Endothelial cell of umbilical vein (primary cell): ENCODE measurements at regions not wholly inside any gene's neighbourhood (a gene's known extent, or its start where the extent isn't known, plus 50 kb on each side); places are given as distances from the start of the nearest gene placed in this dataset.

ENCODE experiments used
- BruUV-seq: library from RNA; stranded (reverse); fragments of 400-500 nt; replicated peaks from 2 replicates; lab custom pipeline; 2021; lab: Mats Ljungman, UMichigan
- CTCF ChIA-PET: fragments of 300-600, 350-600 bp; sonication (Branson Sonifier 250); formaldehyde crosslinking; loops from one replicate; lab custom pipeline; 2021; ENCODE audit warnings: antibody characterized with exemption, inconsistent platforms; lab: Charles Lee
- POLR2A ChIA-PET: fragments of 300-600, 350-600 bp; sonication (Branson Sonifier 250); formaldehyde crosslinking; loops from one replicate; lab custom pipeline; 2021; ENCODE audit warnings: antibody characterized with exemption, inconsistent platforms; lab: Charles Lee
- DNase-seq: peaks from one replicate; pipeline ENCODE4 v3.0.0-alpha.2; 2011; ENCODE audit warnings: low read depth, low spot score
- FAIRE-seq: peaks from 2 replicates; lab custom pipeline; 2011; peaks lifted over from hg19 to GRCh38; lab: Jason Lieb, UNC
- H2AFZ ChIP-seq: 2 replicates; pipeline ENCODE4 v1.6.0; 2012; ENCODE audit warnings: low read depth, low read length, control low read depth, inconsistent platforms
- H3K27ac ChIP-seq: 2 replicates; pipeline ENCODE4 v1.5.1; 2011; ENCODE audit warnings: low read depth, mild to moderate bottlenecking, control low read depth, low read length, moderate library complexity; ENCODE audit not compliant: insufficient read depth
- H3K27me3 ChIP-seq, 2 experiments: 2 replicates each; pipeline versions ENCODE4 v1.6.0 to v1.6.1; 2011; ENCODE audit warnings: low read length in 2 of 2, mixed read lengths in 1 of 2; ENCODE audit not compliant: control insufficient read depth in 2 of 2, insufficient read depth in 2 of 2
- H3K36me3 ChIP-seq, 2 experiments: 2 replicates in 1 of 2; 3 replicates in 1 of 2; pipeline ENCODE4 v1.5.1; 2011; ENCODE audit warnings: low read length in 2 of 2, mild to moderate bottlenecking in 1 of 2, moderate library complexity in 1 of 2; ENCODE audit not compliant: control insufficient read depth in 2 of 2, insufficient read depth in 2 of 2; ENCODE audit errors: extremely low read depth in 1 of 2
- H3K4me1 ChIP-seq: 3 replicates; pipeline ENCODE4 v1.5.1; 2011; ENCODE audit warnings: mild to moderate bottlenecking, low read length; ENCODE audit not compliant: control insufficient read depth, insufficient read depth; ENCODE audit errors: extremely low read depth
- H3K4me2 ChIP-seq: 2 replicates; pipeline ENCODE4 v1.6.1; 2011; ENCODE audit warnings: low read length, control low read depth, mixed read lengths; ENCODE audit not compliant: insufficient read depth
- H3K4me3 ChIP-seq, 3 experiments: fragments of 200-600 bp in 1 of 3; sonication (generic), shearing (Covaris generic) in 1 of 3; replicated peaks in 1 of 3; 2 replicates each; pipeline ENCODE4 v1.5.1; 2011 to 2016; ENCODE audit warnings: control low read depth in 3 of 3, low read length in 3 of 3, mild to moderate bottlenecking in 2 of 3, inconsistent platforms in 1 of 3, low read depth in 1 of 3, moderate library complexity in 1 of 3; ENCODE audit not compliant: insufficient read depth in 1 of 3
- H3K79me2 ChIP-seq: 2 replicates; pipeline ENCODE4 v1.6.0; 2012; ENCODE audit warnings: low read length, inconsistent platforms; ENCODE audit not compliant: control insufficient read depth, insufficient read depth
- H3K9ac ChIP-seq: replicated peaks from 2 replicates; pipeline ENCODE3; 2011; ENCODE audit warnings: low read length, control low read depth; ENCODE audit not compliant: insufficient read depth; ENCODE audit errors: extremely low read depth
- H3K9me1 ChIP-seq: replicated peaks from 3 replicates; pipeline ENCODE4 v1.6.0; 2011; ENCODE audit warnings: mild to moderate bottlenecking, low read length; ENCODE audit not compliant: control insufficient read depth, insufficient read depth; ENCODE audit errors: extremely low read depth
- H3K9me3 ChIP-seq: replicated peaks from 2 replicates; pipeline ENCODE4 v1.5.1; 2012; ENCODE audit warnings: low read length, inconsistent platforms; ENCODE audit not compliant: control insufficient read depth, insufficient read depth
- H4K20me1 ChIP-seq: replicated peaks from 2 replicates; pipeline ENCODE3; 2011; ENCODE audit warnings: mild to moderate bottlenecking, low read length; ENCODE audit not compliant: control insufficient read depth, insufficient read depth; ENCODE audit errors: extremely low read depth
- CTCF ChIP-seq, 2 donors: IDR thresholded peaks; 1 replicate in 1 of 2; 2 replicates in 1 of 2; pipeline ENCODE4 v1.5.1; 2011; ENCODE audit warnings: low read length in 2 of 2, mild to moderate bottlenecking in 2 of 2, moderate library complexity in 2 of 2, control low read depth in 1 of 2, inconsistent platforms in 1 of 2, low read depth in 1 of 2; ENCODE audit not compliant: insufficient read depth in 1 of 2; ENCODE audit errors: extremely low read depth in 1 of 2
- EZH2 ChIP-seq: IDR thresholded peaks from 2 replicates; pipeline ENCODE4 v1.6.1; 2012; ENCODE audit warnings: borderline replicate concordance, low read depth, mild to moderate bottlenecking, moderate library complexity, low read length, inconsistent platforms; ENCODE audit not compliant: severe bottlenecking
- GATA2 ChIP-seq: IDR thresholded peaks from 2 replicates; pipeline ENCODE4 v1.7.0; 2011; ENCODE audit warnings: low read depth, mild to moderate bottlenecking, moderate library complexity, mixed read lengths, low read length; ENCODE audit not compliant: insufficient read length, insufficient read depth
- MAX ChIP-seq: IDR thresholded peaks from 2 replicates; pipeline ENCODE4 v1.6.1; 2011; ENCODE audit not compliant: insufficient read depth, insufficient read length
- MYC ChIP-seq: IDR thresholded peaks from one replicate; pipeline ENCODE4 v1.6.1; 2011; ENCODE audit warnings: mild to moderate bottlenecking, low read depth, low read length
- POLR2AphosphoS5 ChIP-seq: IDR thresholded peaks from 2 replicates; pipeline ENCODE4 v1.6.1; 2012; ENCODE audit warnings: low read depth, mild to moderate bottlenecking, control low read depth, low read length, moderate library complexity; ENCODE audit not compliant: insufficient read depth
- dilution Hi-C: fragments of 300-500 bp; cut with MboI; formaldehyde crosslinking; loops from one replicate; pipeline ENCODE4 v1.15.0; 2019; ENCODE audit warnings: low sequenced_read_pairs; ENCODE audit not compliant: extremely low pct_ligation_motif_present
- intact Hi-C: fragments of 100-400 bp; cut with micrococcal nuclease; formaldehyde crosslinking; loops from one replicate; pipeline ENCODE4 v1.10.0; 2022

GRCh38 chr1:56156971-56157876, 422.1 kb downstream of the PLPP3 start:
- DNase-seq (no peak), FAIRE-seq (no peak)
- ChIA-PET POLR2A (no interaction called here), CTCF (no interaction called here)
- no peaks in the 10 kb centered on the region for H3K9me3 ChIP-seq
- no peak overlapping the region for H3K4me3 ChIP-seq
- BruUV-seq, result no TSS peak
- TF ChIP-seq MAX (no peak), GATA2 (no peak), EZH2 (no peak), CTCF (IDR thresholded peaks at IDR 0.05; ENCODE audit: extremely low read depth in 1 of 2, insufficient read depth in 1 of 2, low read depth in 1 of 2, low read length in 2 of 2) (no peak), POLR2AphosphoS5 (no peak), MYC (no peak)
- no peaks in the 10 kb centered on the region for H3K27me3 ChIP-seq
- no peak overlapping the region for H3K4me2 ChIP-seq
- no peak overlapping the region for H2AFZ ChIP-seq
- H4K20me1 ChIP-seq, result no peaks in the 10 kb centered on the region
- no peak overlapping the region for H3K9ac ChIP-seq
- no peaks in the 10 kb centered on the region for H3K36me3 ChIP-seq
- peaks cover 4% of the 10 kb centered on the region for H3K4me1 ChIP-seq
- no peaks in the 10 kb centered on the region for H3K79me2 ChIP-seq
- dilution Hi-C loops (no loop called here), intact Hi-C loops (no loop called here)
- H3K27ac ChIP-seq, result no peak overlapping the region
- H3K9me1 ChIP-seq, result no peaks in the 10 kb centered on the region
